Retinal pigment epithelial cell (primary cell): ENCODE measurements at regions not wholly inside any gene's neighbourhood (a gene's known extent, or its start where the extent isn't known, plus 50 kb on each side); places are given as distances from the start of the nearest gene placed in this dataset.

ENCODE experiments used
- DNase-seq: peaks from one replicate; pipeline ENCODE4 v3.0.0-alpha.2; 2010; ENCODE audit warnings: low read depth
- H3K4me3 ChIP-seq: 2 replicates; pipeline ENCODE4 v1.5.1; 2011; ENCODE audit warnings: mild to moderate bottlenecking, low read length, control low read depth, moderate library complexity
- CTCF ChIP-seq: conservative IDR thresholded peaks from 2 replicates; pipeline ENCODE4 v1.5.1; 2011; ENCODE audit warnings: low read depth, low read length, control low read depth, inconsistent platforms

GRCh38 chr5:145280806-145281205 lies 554.3 kb downstream of the PRELID2 start:
- no peak overlapping the region for H3K4me3 ChIP-seq
- TF ChIP-seq CTCF: no peak
- no peak for DNase-seq

GRCh38 chr5:145280214-145280613 lies 554.9 kb downstream of the PRELID2 start:
- DNase-seq: no peak
- no peak for TF ChIP-seq CTCF
- H3K4me3 ChIP-seq: no peak overlapping the region

GRCh38 chr5:145260670-145261069 lies 574.5 kb downstream of the PRELID2 start:
- DNase-seq: no peak
- H3K4me3 ChIP-seq: no peak overlapping the region
- no peak for TF ChIP-seq CTCF

- no peak overlapping the region for H3K4me3 ChIP-seq
These were observed 587.4 kb downstream of the PRELID2 start for GRCh38 chr5:145247745-145248040.

GRCh38 chr5:145246961-145247744 lies 588.0 kb downstream of the PRELID2 start:
- TF ChIP-seq CTCF: no peak
- no peak overlapping the region for H3K4me3 ChIP-seq
- DNase-seq: no peak

More at GRCh38 chr5:145247745-145248040, 587.4 kb downstream of the PRELID2 start:
- TF ChIP-seq CTCF: no peak
- no peak for DNase-seq

GRCh38 chr5:145246379-145246778 lies 588.8 kb downstream of the PRELID2 start:
- H3K4me3 ChIP-seq: no peak overlapping the region
- no peak for DNase-seq
- no peak for TF ChIP-seq CTCF

GRCh38 chr5:145245354-145245753 lies 589.8 kb downstream of the PRELID2 start:
- H3K4me3 ChIP-seq: no peak overlapping the region

More at GRCh38 chr5:145245354-145245753, 589.8 kb downstream of the PRELID2 start:
- DNase-seq: no peak
- no peak for TF ChIP-seq CTCF
